Endodermal cell (in vitro differentiated cells): ENCODE measurements at regions not wholly inside any gene's neighbourhood (a gene's known extent, or its start where the extent isn't known, plus 50 kb on each side); places are given as distances from the start of the nearest gene placed in this dataset.
A peak's percentile ranks its signal among the peaks of the same experiment; 100 is the strongest.

Experiments used
- DNase-seq: peaks from one replicate; pipeline ENCODE4 v3.0.0-alpha.2; 2017
- H3K27ac ChIP-seq: 2 replicates; pipeline ENCODE4 v1.5.1; 2013; ENCODE audit warnings: mild to moderate bottlenecking, low read depth, low read length, moderate library complexity
- H3K27me3 ChIP-seq: 2 replicates; pipeline ENCODE4 v1.6.1; 2013; ENCODE audit warnings: mild to moderate bottlenecking, low read length, moderate library complexity; ENCODE audit not compliant: insufficient read depth, control insufficient read depth, poor library complexity, severe bottlenecking
- H3K36me3 ChIP-seq: 2 replicates; pipeline ENCODE4 v1.7.0; 2013; ENCODE audit warnings: mild to moderate bottlenecking, low read length, moderate library complexity; ENCODE audit not compliant: control insufficient read depth, insufficient read depth
- H3K4me1 ChIP-seq: one replicate; pipeline ENCODE4 v1.7.0; 2013; ENCODE audit warnings: low read length; ENCODE audit not compliant: control insufficient read depth, insufficient read depth
- H3K4me3 ChIP-seq: 2 replicates; pipeline ENCODE4 v1.5.1; 2013; ENCODE audit warnings: mild to moderate bottlenecking, low read length, moderate library complexity
- H3K9ac ChIP-seq: 2 replicates; pipeline ENCODE4 v1.6.1; 2013; ENCODE audit warnings: mild to moderate bottlenecking, low read length, moderate library complexity; ENCODE audit not compliant: poor library complexity, severe bottlenecking; ENCODE audit errors: extremely low read depth
- H3K9me3 ChIP-seq: 2 replicates; pipeline ENCODE4 v1.6.1; 2013; ENCODE audit warnings: mild to moderate bottlenecking, low read length, moderate library complexity; ENCODE audit not compliant: control insufficient read depth
- H3K27ac Mint-ChIP-seq: 2 replicates; pipeline ENCODE4 v1.8.0; 2020; ENCODE audit warnings: mixed read lengths
- H3K27me3 Mint-ChIP-seq: 2 replicates; pipeline ENCODE4 v1.8.0; 2021; ENCODE audit warnings: mild to moderate bottlenecking, mixed read lengths; ENCODE audit not compliant: insufficient read depth
- H3K36me3 Mint-ChIP-seq: 2 replicates; pipeline ENCODE4 v1.8.0; 2020; ENCODE audit warnings: low read depth, mixed read lengths
- H3K4me1 Mint-ChIP-seq: 2 replicates; pipeline ENCODE4 v1.8.0; 2020; ENCODE audit warnings: mixed read lengths
- H3K4me3 Mint-ChIP-seq: 2 replicates; pipeline ENCODE4 v1.8.0; 2020; ENCODE audit warnings: mild to moderate bottlenecking, moderate library complexity, mixed read lengths
- H3K9me3 Mint-ChIP-seq: 2 replicates; pipeline ENCODE4 v1.8.0; 2020; ENCODE audit warnings: mild to moderate bottlenecking, mixed read lengths
- CTCF ChIP-seq: fragments of 200-600 bp; sonication (generic); conservative IDR thresholded peaks from 2 replicates; pipeline ENCODE4 v1.5.0; 2021; ENCODE audit warnings: antibody characterized with exemption, mild to moderate bottlenecking
- WGBS, 2 experiments: methylation state at CpG; one replicate each; pipeline versions ENCODE4 v1.1.5 to v1.1.7; 2013; ENCODE audit warnings: missing lambda C conversion rate in 2 of 2, mixed read lengths in 1 of 2; ENCODE audit not compliant: insufficient coverage in 1 of 2, insufficient read length in 1 of 2; 5-methylcytosine and 5-hydroxymethylcytosine counted together

- no peaks in the 10 kb centered on the region for H3K27me3 ChIP-seq
- H3K9me3 ChIP-seq, result no peaks in the 10 kb centered on the region
- Mint-ChIP-seq H3K9me3 (peaks cover 6% of the 10 kb centered on the region), H3K27me3 (no peaks in the 10 kb centered on the region), H3K27ac (peak overlapping the region; percentile 87), H3K36me3 (peaks cover 1% of the 10 kb centered on the region), H3K4me1 (peaks cover 46% of the 10 kb centered on the region), H3K4me3 (no peak overlapping the region)
- no peak for DNase-seq
- no peaks in the 10 kb centered on the region for H3K36me3 ChIP-seq
- WGBS, 2 experiments, result 28 to 50% methylated on average over 1 to 2 of the region's 2 CpGs
- H3K4me1 ChIP-seq, result peaks cover 34% of the 10 kb centered on the region
- no peak overlapping the region for H3K27ac ChIP-seq
- H3K9ac ChIP-seq, result no peak overlapping the region
- no peak overlapping the region for H3K4me3 ChIP-seq
- no peak for TF ChIP-seq CTCF
Observed at GRCh38 chr3:22835041-22835440, 368.1 kb upstream of the UBE2E2 start.

GRCh38 chr3:22836131-22836530 lies 367.0 kb upstream of the UBE2E2 start:
- Histone ChIP-seq H3K4me3 (peak overlapping the region; percentile 55), H3K9ac (no peak overlapping the region), H3K4me1 (peaks cover 34% of the 10 kb centered on the region), H3K36me3 (no peaks in the 10 kb centered on the region), H3K27ac (no peak overlapping the region), H3K27me3 (no peaks in the 10 kb centered on the region), H3K9me3 (peaks cover 9% of the 10 kb centered on the region)
- Mint-ChIP-seq H3K9me3 (peaks cover 4% of the 10 kb centered on the region), H3K27ac (peak overlapping the region; percentile 84), H3K4me1 (peaks cover 46% of the 10 kb centered on the region), H3K36me3 (peaks cover 1% of the 10 kb centered on the region), H3K4me3 (no peak overlapping the region), H3K27me3 (no peaks in the 10 kb centered on the region)
- 64% methylated on average over 1 of the region's 1 CpG; no CpG with 5 or more reads in 1 of the 2 experiments for WGBS, 2 experiments
- no peak for TF ChIP-seq CTCF
- no peak for DNase-seq

GRCh38 chr3:22843854-22844253 lies 359.3 kb upstream of the UBE2E2 start:
- peaks cover 16% of the 10 kb centered on the region for H3K9me3 ChIP-seq
- TF ChIP-seq CTCF, result no peak
- H3K9me3 Mint-ChIP-seq, result peaks cover 8% of the 10 kb centered on the region
- no peak overlapping the region for H3K4me3 Mint-ChIP-seq
- no peaks in the 10 kb centered on the region for H3K36me3 Mint-ChIP-seq
- no peak overlapping the region for H3K9ac ChIP-seq
- H3K4me1 ChIP-seq, result no peaks in the 10 kb centered on the region
- H3K27ac ChIP-seq, result no peak overlapping the region
- no peaks in the 10 kb centered on the region for H3K27me3 Mint-ChIP-seq
- no peaks in the 10 kb centered on the region for H3K36me3 ChIP-seq
- 91 to 100% methylated on average over 1 to 3 of the region's 3 CpGs for WGBS, 2 experiments
- H3K4me3 ChIP-seq, result no peak overlapping the region
- H3K27me3 ChIP-seq, result no peaks in the 10 kb centered on the region
- no peak overlapping the region for H3K27ac Mint-ChIP-seq
- DNase-seq, result no peak
- H3K4me1 Mint-ChIP-seq, result peaks cover 4% of the 10 kb centered on the region
